ENCODE measurements at regions not wholly inside any gene's neighbourhood (a gene's known extent, or its start where the extent isn't known, plus 50 kb on each side); places are given as distances from the start of the nearest gene placed in this dataset.

DNA sequence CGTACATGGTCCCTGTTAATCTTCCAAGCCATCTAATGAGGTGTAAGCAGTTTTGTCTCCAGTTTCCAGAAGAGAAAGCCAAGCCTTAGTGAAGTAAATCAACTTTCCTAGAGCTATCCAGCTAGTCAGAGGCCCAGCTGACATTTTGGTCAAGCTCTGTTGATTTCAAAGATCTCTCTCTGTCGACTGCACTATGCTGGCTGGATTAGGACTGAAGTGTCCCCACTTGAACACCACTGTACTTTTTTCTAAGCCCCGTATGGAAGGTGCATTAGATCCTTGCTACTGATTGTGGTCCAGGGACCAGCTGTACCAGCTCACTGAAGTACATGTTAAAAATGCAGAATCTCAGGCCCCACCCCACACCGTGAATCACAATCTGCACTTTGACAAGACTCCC is 176.5 kb upstream of the NAV2 start:
- Mint-ChIP-seq H3K36me3 (no peaks in the 10 kb centered on the region), H3K4me1 (no peaks in the 10 kb centered on the region), H3K27ac (no peak overlapping the region), H3K9me3 (peaks cover 0 to 3% (median 0%) of the 10 kb centered on the region in 7 donors), H3K27me3 (peaks cover 5 to 27% (median 21%) of the 10 kb centered on the region in 3 donors), H3K4me3 (no peak overlapping the region)
- ATAC-seq (ENCODE audit: low read depth in 2 of 2), result no peak
- no peak for DNase-seq

DNA sequence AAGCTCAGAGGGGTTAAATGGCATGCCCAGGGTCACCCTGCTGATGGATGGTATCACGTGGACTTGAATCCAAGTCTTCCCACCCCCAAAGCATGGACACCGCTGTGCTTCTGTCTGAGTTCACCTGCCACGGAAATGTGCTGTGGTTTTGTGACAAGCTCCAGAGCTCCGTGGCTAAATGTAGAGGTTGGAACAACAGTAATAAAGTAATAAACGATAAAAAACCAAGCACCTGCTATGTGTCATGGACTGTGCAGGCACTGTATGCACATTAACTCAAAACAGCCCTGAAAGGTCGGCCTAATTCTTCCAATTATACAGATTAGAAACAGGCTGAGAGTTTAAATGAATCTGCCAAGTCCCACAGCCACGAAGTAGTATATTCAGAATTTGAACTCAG is 182.1 kb upstream of the NAV2 start:
- H3K9me3 Mint-ChIP-seq, result peaks cover 0 to 4% (median 0%) of the 10 kb centered on the region in 7 donors
- H3K36me3 Mint-ChIP-seq, result no peaks in the 10 kb centered on the region
- H3K4me3 Mint-ChIP-seq, result no peak overlapping the region
- peaks cover 11 to 45% (median 33%) of the 10 kb centered on the region in 3 donors for H3K27me3 Mint-ChIP-seq
- H3K27ac Mint-ChIP-seq, result no peak overlapping the region
- ATAC-seq (ENCODE audit: low read depth in 2 of 2), result no peak
- H3K4me1 Mint-ChIP-seq, result no peaks in the 10 kb centered on the region
- no peak for DNase-seq

DNA sequence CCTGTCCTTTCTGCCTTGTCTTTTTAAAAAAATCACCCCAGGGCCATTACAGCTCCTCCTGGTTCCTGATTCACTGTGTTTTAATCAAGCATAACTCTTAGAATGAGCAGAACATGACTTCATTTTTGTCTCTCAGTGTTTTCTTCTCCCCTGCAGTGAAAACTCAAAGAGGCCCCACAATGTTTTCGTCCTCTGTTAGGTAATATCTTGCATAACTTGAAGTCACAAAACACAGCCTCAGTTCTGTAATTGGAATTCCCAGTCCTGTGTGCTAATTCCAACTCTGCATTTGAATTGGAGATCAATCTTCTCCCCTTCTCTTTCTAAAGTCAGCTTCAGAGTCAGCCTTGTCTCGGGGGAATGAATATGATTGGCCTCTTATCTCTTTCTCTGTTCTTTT is 186.5 kb upstream of the NAV2 start:
- Mint-ChIP-seq H3K27ac (peak overlapping the region in 1 of 6 donors; percentile 53), H3K4me1 (peaks cover 0 to 2% (median 0%) of the 10 kb centered on the region in 3 donors), H3K27me3 (peaks cover 14 to 36% (median 19%) of the 10 kb centered on the region in 3 donors), H3K36me3 (no peaks in the 10 kb centered on the region), H3K9me3 (peaks cover 0 to 4% (median 0%) of the 10 kb centered on the region in 7 donors), H3K4me3 (no peak overlapping the region)
- DNase-seq (no peak), ATAC-seq (ENCODE audit: low read depth in 2 of 2) (no peak)

DNA sequence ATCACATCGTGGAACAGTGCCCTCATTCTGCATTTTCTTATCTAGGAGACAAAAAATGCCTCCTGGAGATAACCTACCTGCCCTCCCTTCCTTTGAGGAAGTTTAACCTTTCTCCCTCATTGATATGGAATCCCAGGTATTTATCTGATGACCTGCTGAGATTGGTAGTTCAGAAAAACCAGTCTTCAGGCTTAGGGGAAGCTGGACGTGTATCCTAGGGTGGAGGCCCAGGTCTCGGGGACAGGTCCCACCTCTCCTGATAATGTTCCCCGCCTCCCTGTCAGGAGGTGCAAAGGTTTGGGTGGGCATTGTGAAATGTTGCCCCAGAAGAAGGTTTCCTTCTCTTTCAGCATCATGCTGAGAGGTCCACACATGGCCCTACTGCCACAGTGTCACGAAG is 186.9 kb upstream of the NAV2 start:
- H3K4me3 Mint-ChIP-seq, result no peak overlapping the region
- H3K9me3 Mint-ChIP-seq, result peaks cover 0 to 4% (median 0%) of the 10 kb centered on the region in 7 donors
- H3K36me3 Mint-ChIP-seq, result no peaks in the 10 kb centered on the region
- peaks cover 11 to 36% (median 19%) of the 10 kb centered on the region in 3 donors for H3K27me3 Mint-ChIP-seq
- H3K27ac Mint-ChIP-seq, result no peak overlapping the region
- ATAC-seq (ENCODE audit: low read depth in 2 of 2) (no peak), DNase-seq (no peak)
- peaks cover 0 to 2% (median 0%) of the 10 kb centered on the region in 3 donors for H3K4me1 Mint-ChIP-seq

DNA sequence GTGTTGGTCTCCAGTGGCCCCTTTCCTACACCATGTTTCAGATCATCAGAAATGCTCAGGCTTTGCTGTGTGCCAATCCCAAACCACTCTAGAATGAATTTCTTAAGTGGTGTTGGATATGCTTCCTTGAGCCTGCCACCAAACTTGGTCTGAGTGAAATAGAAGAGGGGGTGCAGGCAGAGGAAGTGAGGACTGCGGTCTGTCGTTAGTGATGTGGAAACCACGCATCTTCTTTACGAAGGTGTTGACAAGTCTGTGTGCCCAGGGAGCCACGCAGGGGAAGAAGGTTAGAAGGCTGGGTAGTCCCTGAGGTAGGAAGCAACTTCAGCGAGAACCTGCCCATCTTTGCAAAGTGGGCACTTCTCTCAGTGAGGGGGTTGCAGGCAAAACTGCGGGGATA is 187.4 kb upstream of the NAV2 start:
- Mint-ChIP-seq H3K4me1 (peaks cover 0 to 2% (median 0%) of the 10 kb centered on the region in 3 donors), H3K36me3 (no peaks in the 10 kb centered on the region), H3K27ac (no peak overlapping the region), H3K9me3 (peaks cover 0 to 4% (median 0%) of the 10 kb centered on the region in 7 donors), H3K4me3 (no peak overlapping the region), H3K27me3 (peaks cover 11 to 36% (median 19%) of the 10 kb centered on the region in 3 donors)
- peak in 1 of 2 donors; percentile 40 for ATAC-seq (ENCODE audit: low read depth in 2 of 2)
- no peak for DNase-seq

DNA sequence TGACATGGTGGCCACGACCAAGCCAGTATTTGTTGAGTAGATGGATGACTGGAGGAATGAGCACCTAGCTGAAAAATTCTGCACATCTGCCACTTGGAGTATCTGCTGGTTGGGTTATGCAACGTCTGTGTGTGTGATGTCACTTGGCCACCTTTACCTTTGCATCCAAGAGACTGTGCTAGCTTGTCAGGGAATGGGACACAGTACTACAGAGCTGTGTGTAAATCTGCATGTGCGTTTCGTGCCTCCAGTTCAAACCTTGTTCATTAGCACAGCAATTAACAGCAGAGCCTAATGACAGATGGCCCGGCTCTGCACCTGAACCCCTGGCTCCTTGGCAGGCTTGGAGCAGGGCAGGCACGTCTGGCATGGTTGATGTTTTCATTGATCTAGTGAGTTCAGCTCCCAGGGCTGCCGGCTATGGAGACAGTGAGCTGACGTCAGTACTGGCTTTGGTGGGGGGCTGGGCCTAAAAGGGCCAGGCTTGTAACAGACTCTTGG is 188.4 kb upstream of the NAV2 start:
- peaks cover 0 to 2% (median 0%) of the 10 kb centered on the region in 3 donors for H3K4me1 Mint-ChIP-seq
- ATAC-seq (ENCODE audit: low read depth in 2 of 2) (no peak), DNase-seq (no peak)
- H3K9me3 Mint-ChIP-seq, result peaks cover 0 to 4% (median 0%) of the 10 kb centered on the region in 7 donors
- H3K36me3 Mint-ChIP-seq, result no peaks in the 10 kb centered on the region
- no peak overlapping the region for H3K27ac Mint-ChIP-seq
- H3K4me3 Mint-ChIP-seq, result no peak overlapping the region
- peaks cover 11 to 34% (median 19%) of the 10 kb centered on the region in 3 donors for H3K27me3 Mint-ChIP-seq

DNA sequence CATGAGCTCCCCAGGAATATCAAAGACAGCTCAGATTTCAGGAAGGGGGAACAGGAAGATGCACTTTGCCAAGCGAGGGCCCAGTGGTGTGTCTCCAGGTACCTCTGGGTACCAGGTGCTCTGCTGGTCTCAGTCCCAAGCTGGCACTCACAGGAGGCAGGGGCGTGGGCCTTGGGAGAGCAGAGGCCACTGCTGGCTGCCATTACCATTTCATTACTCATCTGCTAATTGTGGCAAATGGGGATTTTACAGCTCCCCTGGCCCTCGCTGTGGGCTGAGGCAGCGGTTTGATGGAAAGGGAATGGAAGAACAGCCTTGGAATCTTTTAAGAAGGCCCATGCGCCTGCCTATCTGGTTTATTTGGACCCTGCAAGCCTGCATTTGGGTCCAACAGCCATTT is 192.0 kb upstream of the NAV2 start:
- H3K27me3 Mint-ChIP-seq, result peaks cover 0 to 21% (median 11%) of the 10 kb centered on the region in 3 donors
- H3K9me3 Mint-ChIP-seq, result peaks cover 0 to 2% (median 0%) of the 10 kb centered on the region in 7 donors
- no peak overlapping the region for H3K27ac Mint-ChIP-seq
- no peaks in the 10 kb centered on the region for H3K36me3 Mint-ChIP-seq
- H3K4me1 Mint-ChIP-seq, result peaks cover 0 to 2% (median 0%) of the 10 kb centered on the region in 3 donors
- ATAC-seq (ENCODE audit: low read depth in 2 of 2) (no peak), DNase-seq (no peak)
- H3K4me3 Mint-ChIP-seq, result no peak overlapping the region

DNA sequence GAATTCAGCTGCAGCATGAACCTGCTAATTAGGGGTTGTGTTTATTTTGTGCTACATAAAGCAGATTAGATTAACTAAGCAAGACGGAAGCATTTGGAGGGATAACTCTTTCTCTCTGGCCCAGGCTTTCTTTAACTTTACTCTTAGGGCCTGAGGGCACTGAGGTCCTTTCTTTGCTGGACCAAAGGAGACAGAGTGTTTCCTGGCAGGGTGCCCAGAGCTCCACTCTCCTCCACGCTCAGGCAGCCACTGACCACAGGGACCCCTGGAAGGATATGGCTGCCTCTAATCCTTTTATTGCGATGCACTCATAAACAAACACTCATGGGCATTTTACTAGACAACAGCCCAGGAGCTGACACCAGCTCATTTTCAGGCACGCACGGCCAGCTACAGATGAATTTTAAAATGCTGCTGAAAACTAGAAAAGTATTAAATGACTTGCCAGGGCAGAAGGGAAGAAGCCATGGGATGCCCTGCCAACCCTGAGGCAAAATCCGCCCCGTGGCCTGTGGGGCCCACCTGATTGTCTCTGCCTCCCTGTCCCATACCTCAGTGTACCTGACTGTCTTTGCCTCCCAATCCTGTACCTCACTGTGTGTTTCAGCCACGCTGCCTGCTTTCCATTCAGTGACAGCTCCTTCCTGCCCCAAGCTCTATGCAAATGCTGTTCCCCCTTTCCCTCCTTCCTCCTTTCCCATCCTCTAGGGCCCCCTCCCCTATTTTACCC is 192.6 kb upstream of the NAV2 start:
- Mint-ChIP-seq H3K36me3 (no peaks in the 10 kb centered on the region), H3K9me3 (peaks cover 0 to 2% (median 0%) of the 10 kb centered on the region in 7 donors), H3K27me3 (peaks cover 0 to 19% (median 12%) of the 10 kb centered on the region in 3 donors), H3K4me1 (no peaks in the 10 kb centered on the region), H3K4me3 (no peak overlapping the region), H3K27ac (peak overlapping the region in 1 of 6 donors; percentile 47)
- ATAC-seq (ENCODE audit: low read depth in 2 of 2) (no peak), DNase-seq (no peak)

DNA sequence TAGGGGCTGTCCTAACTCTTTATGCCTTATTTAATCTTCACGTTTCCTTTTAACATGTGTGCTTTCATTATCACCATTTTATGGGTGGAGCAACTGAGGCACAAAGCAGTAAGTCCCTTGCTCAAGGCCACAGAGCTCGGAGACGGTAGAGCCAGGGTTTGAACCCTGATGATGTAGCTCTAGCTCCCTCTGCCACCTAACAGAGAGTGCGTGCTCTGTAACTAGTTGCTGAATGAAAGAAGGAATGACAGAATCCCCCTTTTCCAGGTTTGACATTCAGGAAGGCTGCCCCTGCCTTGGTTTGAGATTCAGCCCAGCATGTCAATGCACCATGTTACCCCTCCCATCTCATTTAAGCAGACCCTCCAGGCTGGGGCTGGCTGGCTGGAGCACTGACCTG is 193.3 kb upstream of the NAV2 start:
- ATAC-seq (ENCODE audit: low read depth in 2 of 2), result no peak
- Mint-ChIP-seq H3K27ac (no peak overlapping the region), H3K4me1 (no peaks in the 10 kb centered on the region), H3K36me3 (no peaks in the 10 kb centered on the region), H3K9me3 (no peaks in the 10 kb centered on the region), H3K4me3 (no peak overlapping the region), H3K27me3 (peaks cover 0 to 19% (median 16%) of the 10 kb centered on the region in 3 donors)
- no peak for DNase-seq

DNA sequence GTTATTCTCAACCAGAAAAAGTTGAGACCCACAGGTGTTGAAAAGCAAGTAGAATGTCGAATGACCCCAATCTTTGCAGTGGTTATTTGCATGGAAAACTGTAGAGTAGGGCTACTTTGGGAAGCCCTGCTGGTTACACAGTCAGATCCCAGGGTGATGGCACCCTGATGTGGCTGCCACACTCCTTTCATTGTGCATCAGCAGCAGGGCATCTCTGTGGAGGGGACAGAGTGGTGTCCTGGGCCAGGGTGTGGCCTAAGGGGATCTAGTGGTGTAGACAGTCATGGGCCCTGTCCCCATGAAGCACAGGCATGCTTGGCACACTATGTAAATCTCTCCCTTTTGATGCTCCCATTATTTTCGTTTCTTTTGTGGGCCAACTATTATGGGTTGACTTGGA is 199.4 kb upstream of the NAV2 start:
- Mint-ChIP-seq H3K4me1 (no peaks in the 10 kb centered on the region), H3K27me3 (peaks cover 19 to 53% (median 20%) of the 10 kb centered on the region in 3 donors), H3K4me3 (no peak overlapping the region), H3K36me3 (no peaks in the 10 kb centered on the region), H3K9me3 (peaks cover 0 to 2% (median 0%) of the 10 kb centered on the region in 7 donors), H3K27ac (no peak overlapping the region)
- DNase-seq (no peak), ATAC-seq (ENCODE audit: low read depth in 2 of 2) (no peak)

DNA sequence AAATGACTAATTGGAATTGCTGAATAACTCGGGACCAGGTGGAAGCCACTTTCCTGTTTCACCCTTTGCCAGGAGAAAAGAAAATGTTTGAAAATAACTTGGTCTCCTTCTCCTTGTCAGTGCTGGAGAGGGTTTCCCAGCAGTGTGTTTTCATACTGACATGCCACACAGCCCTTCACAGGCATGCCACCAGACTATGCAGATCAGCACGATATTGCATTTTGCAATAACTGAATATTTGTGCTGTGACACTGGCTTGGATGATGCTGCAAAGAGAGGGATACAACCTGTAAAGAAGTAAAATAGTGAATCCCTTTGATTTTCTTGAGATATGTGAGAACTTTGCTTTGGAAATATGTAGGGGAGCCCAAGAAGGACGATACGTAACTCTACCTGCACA is 200.0 kb upstream of the NAV2 start:
- Mint-ChIP-seq H3K36me3 (no peaks in the 10 kb centered on the region), H3K27ac (no peak overlapping the region), H3K4me3 (no peak overlapping the region), H3K9me3 (peaks cover 0 to 2% (median 0%) of the 10 kb centered on the region in 7 donors), H3K4me1 (no peaks in the 10 kb centered on the region), H3K27me3 (peaks cover 19 to 54% (median 20%) of the 10 kb centered on the region in 3 donors)
- ATAC-seq (ENCODE audit: low read depth in 2 of 2), result no peak
- no peak for DNase-seq

DNA sequence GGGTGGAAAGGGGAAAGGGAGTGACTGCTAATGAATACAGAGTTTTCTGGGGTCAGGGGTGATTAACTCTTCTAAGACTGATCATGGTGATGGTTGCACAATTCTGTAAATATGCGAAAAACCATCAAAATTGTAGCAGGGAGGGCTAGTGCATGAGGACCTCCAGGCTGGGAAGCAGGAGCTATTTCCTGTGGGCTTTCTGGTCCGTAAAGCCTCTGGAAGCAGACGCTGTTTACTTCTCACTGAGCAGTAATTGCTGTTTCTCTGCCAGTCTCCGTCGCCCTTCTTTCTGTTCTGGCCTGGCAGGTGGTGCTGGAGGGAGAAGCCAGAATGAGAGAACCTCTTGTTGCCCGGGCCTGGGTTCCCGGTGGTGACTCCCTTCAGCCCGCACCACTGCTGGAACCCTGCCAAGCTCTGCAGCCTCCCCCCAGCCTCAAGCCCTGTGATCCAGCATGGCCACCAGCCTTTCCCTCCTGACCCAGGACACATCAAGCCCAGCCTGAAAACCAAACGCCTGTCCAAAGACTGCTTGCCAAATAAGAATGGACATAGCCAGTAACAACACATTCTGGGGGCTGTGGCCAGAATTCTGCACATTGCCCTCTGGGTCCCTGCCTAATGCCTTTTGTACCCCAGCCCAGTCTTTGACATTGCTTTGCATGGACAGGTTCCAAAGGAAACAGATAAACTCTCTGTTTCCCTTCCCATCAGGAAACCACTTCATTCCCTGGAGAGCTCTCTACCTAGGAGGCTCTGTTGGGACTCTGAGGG is 201.0 kb upstream of the NAV2 start:
- no peak for ATAC-seq (ENCODE audit: low read depth in 2 of 2)

DNA sequence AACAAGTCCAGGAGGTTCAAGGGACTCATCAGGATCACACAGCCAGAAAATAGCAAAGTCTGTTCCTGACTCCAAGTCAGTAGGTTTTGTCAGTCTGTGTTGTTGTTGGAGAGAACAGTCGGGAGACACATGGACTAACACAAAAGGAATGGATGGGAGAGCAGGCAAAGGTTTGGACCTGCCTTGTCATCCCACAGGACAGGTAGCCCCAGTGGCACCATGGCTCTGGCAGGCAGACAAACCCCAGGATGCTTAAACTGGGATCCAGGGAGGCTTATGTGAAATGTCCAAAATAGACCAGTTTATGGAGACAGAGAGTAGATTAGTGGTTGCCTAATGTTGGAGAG is 201.6 kb upstream of the NAV2 start:
- Mint-ChIP-seq H3K4me1 (no peaks in the 10 kb centered on the region), H3K36me3 (no peaks in the 10 kb centered on the region), H3K27me3 (peaks cover 19 to 51% (median 20%) of the 10 kb centered on the region in 3 donors), H3K9me3 (peaks cover 0 to 2% (median 0%) of the 10 kb centered on the region in 7 donors), H3K27ac (no peak overlapping the region), H3K4me3 (no peak overlapping the region)
- DNase-seq (no peak), ATAC-seq (ENCODE audit: low read depth in 2 of 2) (no peak)

More for the DNA sequence above, 201.0 kb upstream of the NAV2 start:
- peaks cover 19 to 51% (median 20%) of the 10 kb centered on the region in 3 donors for H3K27me3 Mint-ChIP-seq
- no peak for DNase-seq
- H3K27ac Mint-ChIP-seq, result no peak overlapping the region
- H3K4me3 Mint-ChIP-seq, result no peak overlapping the region
- no peaks in the 10 kb centered on the region for H3K36me3 Mint-ChIP-seq
- no peaks in the 10 kb centered on the region for H3K4me1 Mint-ChIP-seq
- peaks cover 0 to 2% (median 0%) of the 10 kb centered on the region in 7 donors for H3K9me3 Mint-ChIP-seq

All from naive B cell (primary cell).